Right cardiac atrium (tissue), 5 donors: ENCODE measurements at regions not wholly inside any gene's neighbourhood (a gene's known extent, or its start where the extent isn't known, plus 50 kb on each side); places are given as distances from the start of the nearest gene placed in this dataset.

Experiments used
- ATAC-seq, 2 donors: fragments of 200-7000 bp; cut with Tn5 transposase; one replicate each; pipeline versions ENCODE4 v1.8.0 to v1.9.1; 2020; ENCODE audit warnings: moderate library complexity in 2 of 2, mild to moderate bottlenecking in 1 of 2
- DNase-seq, 3 donors: peaks; one replicate each; pipeline ENCODE4 v3.0.0-alpha.2; 2020
- H3K27ac ChIP-seq: one replicate; pipeline ENCODE4 v1.5.1; 2013; ENCODE audit warnings: mild to moderate bottlenecking, low read length, control low read depth, moderate library complexity
- H3K27me3 ChIP-seq: one replicate; pipeline ENCODE4 v1.6.1; 2013; ENCODE audit not compliant: control insufficient read depth, insufficient read depth
- H3K4me1 ChIP-seq: one replicate; pipeline ENCODE4 v1.6.1; 2013; ENCODE audit warnings: low read length; ENCODE audit not compliant: control insufficient read depth, insufficient read depth
- H3K4me3 ChIP-seq: one replicate; pipeline ENCODE4 v1.5.1; 2013; ENCODE audit warnings: low read length, control low read depth
- H3K9me3 ChIP-seq: one replicate; pipeline ENCODE4 v1.6.1; 2013; ENCODE audit warnings: low read length; ENCODE audit not compliant: control insufficient read depth
- WGBS: extraction: QIAGEN DNeasy Blood & Tissue Kit; methylation state at CpG from one replicate; pipeline ENCODE4 v1.1.7; 2013; 5-methylcytosine and 5-hydroxymethylcytosine counted together
- intact Hi-C, 4 donors: fragments of 100-400 bp; cut with DNase I; formaldehyde crosslinking; loops; one replicate each; pipeline versions ENCODE4 v1.11.0 to v1.14.0; 2022 to 2023
- donor health status: healthy with polysubstance abuse.
- donor health status: DM: no; HTN: yes; CAD: no.
- donor health status: DM: no; HTN: no; CAD: no.
- donor health status: DM: no; HTN: yes; CAD: no; lungs with severe emphysema.
- donor health status: DM: yes; HTN: yes; CAD: no.

DNA sequence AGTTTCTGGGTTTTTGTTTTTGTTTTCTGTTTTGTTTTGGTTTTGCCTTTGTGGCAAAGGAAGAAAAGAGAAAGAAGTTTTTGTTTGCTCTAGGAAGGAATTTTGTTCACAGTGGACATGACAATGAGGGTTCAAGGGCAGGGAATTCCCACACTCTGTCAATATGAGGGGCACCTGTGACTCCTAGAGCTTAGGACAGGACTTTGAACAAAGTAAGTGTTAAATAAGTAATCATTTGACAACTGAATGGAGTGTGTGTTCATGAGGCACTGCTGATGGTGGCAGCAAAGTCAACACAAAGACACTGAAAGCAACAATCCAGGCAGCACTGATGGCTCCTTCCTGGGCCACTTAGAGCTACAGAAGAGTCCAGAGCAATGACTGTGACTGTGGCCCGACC lies 1381.1 kb upstream of the LRRTM3 start:
- no peaks in the 10 kb centered on the region for H3K9me3 ChIP-seq
- H3K4me3 ChIP-seq = no peak overlapping the region
- no peak for DNase-seq
- H3K27ac ChIP-seq = no peak overlapping the region
- no peaks in the 10 kb centered on the region for H3K27me3 ChIP-seq
- intact Hi-C loops = no loop called here
- 80% methylated on average over 1 of the region's 1 CpG for WGBS
- no peak for ATAC-seq
- H3K4me1 ChIP-seq = no peaks in the 10 kb centered on the region

DNA sequence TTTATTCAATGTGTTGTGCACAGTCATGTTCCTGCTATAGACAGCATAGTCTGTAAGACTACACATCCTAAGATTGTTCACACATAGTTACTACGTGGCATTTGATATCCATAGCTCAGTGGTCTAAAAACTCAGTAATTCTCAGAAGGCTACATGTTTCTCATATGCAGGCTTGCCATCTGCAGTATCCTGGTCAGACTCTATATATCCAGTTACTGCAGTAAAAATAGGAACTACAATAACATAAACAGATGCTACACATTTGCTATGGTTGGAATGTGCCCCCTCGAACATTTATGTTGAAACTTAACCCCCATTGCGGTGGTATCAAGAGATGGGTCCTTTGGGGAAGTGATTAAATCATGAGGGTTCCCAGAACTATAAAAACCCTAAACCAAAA lies 1377.8 kb upstream of the LRRTM3 start:
- ATAC-seq (no peak), DNase-seq (no peak)
- Histone ChIP-seq H3K27ac (no peak overlapping the region), H3K27me3 (no peaks in the 10 kb centered on the region), H3K4me3 (no peak overlapping the region), H3K9me3 (no peaks in the 10 kb centered on the region), H3K4me1 (no peaks in the 10 kb centered on the region)
- WGBS = 59% methylated on average over 3 of the region's 3 CpGs
- intact Hi-C loops = no loop called here

DNA sequence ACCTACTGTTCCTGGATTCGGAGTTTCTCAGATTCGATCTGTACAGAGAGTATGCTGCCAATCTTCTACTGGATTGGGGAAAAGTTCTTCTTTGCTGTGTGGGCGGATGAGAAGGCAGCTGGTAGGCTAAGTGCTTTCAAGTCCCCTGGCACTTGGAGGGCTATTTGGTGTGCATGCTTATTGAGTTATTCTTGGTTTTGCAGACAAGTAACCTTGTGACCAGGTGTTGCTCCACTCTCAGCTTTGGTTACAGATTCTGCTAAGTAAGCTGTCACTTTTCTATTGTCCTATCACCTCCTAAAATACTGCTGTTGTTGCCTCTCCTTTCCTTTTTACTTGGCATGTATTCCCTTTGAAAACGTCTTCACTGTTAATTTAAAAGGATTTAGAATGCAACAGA lies 1375.1 kb upstream of the LRRTM3 start:
- no peaks in the 10 kb centered on the region for H3K4me1 ChIP-seq
- WGBS = 68% methylated on average over 4 of the region's 4 CpGs

DNA sequence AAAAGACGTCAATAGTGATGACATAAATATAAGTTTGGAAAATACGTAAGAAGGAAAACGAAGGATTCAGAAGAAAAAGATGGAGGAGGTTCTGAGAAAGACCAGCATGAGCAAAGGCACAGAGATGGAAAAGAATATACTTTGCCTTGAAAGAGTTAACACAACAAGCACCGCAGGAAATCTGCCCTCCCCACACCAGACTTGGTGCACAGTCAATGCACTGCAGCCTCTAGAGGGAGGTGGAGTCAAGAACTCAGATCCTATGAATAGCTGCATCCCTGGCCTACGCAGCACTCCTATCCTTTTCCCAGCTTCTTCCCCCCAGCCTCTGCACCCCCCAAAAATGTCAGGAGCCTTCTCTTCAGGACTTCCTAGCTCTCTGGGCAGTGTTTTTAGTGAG lies 1370.6 kb upstream of the LRRTM3 start:
- H3K9me3 ChIP-seq = no peaks in the 10 kb centered on the region
- DNase-seq = no peak
- ATAC-seq = no peak
- H3K4me1 ChIP-seq = no peaks in the 10 kb centered on the region
- H3K27me3 ChIP-seq = no peaks in the 10 kb centered on the region
- WGBS = 72% methylated on average over 5 of the region's 5 CpGs
- no peak overlapping the region for H3K4me3 ChIP-seq
- no peak overlapping the region for H3K27ac ChIP-seq
- intact Hi-C loops = no loop called here

More for the DNA sequence above, 1375.1 kb upstream of the LRRTM3 start:
- ATAC-seq (no peak), DNase-seq (no peak)
- Histone ChIP-seq H3K27ac (no peak overlapping the region), H3K4me3 (no peak overlapping the region), H3K27me3 (no peaks in the 10 kb centered on the region), H3K9me3 (no peaks in the 10 kb centered on the region)
- intact Hi-C loops = no loop called here

DNA sequence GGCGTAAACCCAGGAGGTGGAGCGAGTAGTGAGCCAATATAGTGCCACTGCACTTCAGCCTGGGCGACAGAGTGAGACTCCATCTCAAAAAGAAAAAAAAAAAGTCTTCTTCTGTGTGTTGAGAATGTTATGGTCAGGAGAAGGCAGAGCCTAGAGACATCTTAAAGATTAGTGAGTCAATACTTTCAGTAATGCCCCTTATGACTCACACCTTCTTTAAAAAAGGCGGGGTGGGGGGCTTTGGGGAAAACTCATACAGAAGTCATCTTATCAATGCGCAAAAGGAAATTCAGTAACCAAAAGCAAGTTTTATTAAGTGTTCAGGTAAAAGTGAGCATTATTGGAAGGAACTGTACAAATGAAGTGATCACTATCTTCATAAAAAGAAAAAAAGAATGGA lies 1369.8 kb upstream of the LRRTM3 start:
- Histone ChIP-seq H3K4me3 (no peak overlapping the region), H3K9me3 (no peaks in the 10 kb centered on the region), H3K27ac (no peak overlapping the region), H3K4me1 (no peaks in the 10 kb centered on the region), H3K27me3 (no peaks in the 10 kb centered on the region)
- DNase-seq (no peak), ATAC-seq (no peak)
- WGBS = 97% methylated on average over 5 of the region's 5 CpGs
- intact Hi-C loops = no loop called here

DNA sequence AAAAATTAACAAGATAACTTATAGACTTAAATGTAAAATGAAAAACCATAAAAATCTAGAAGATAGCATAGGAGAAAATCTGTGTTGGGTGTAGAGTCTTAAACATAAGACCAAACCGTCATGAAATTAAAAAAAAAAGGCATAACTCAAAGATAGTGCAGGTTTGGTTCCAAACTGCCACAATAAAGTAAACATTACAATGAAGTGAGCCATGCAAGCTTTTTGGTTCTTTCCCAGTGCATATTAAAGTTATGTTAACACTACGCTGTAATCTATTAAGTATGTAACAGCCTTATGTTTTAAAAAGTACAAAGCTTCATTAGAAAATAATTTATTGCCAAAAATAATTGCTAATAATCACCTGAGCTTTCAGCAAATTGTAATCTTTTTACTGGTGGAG lies 1366.5 kb upstream of the LRRTM3 start:
- Histone ChIP-seq H3K27me3 (no peaks in the 10 kb centered on the region), H3K4me3 (no peak overlapping the region), H3K9me3 (no peaks in the 10 kb centered on the region), H3K27ac (no peak overlapping the region), H3K4me1 (no peaks in the 10 kb centered on the region)
- DNase-seq = no peak
- intact Hi-C loops = no loop called here
- no peak for ATAC-seq
- WGBS = 68% methylated on average over 2 of the region's 2 CpGs

DNA sequence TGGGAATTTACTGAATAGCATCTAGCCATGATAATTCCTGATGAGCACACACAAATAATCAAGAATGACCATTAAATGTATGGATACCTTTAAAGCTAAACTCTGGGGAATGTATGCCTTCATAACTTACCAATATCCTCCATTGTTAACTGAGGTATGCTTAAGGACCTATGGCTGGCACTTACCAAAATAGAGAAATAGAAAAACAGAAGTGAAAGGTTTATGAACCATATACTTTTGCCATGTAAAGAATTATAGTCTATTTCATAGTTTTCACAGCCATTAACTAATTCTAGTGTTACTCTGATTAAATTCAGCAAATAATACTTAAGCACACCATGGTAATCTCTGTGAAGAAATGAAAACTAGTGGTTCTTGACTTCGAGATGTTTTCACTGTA lies 1360.6 kb upstream of the LRRTM3 start:
- no peak overlapping the region for H3K4me3 ChIP-seq

DNA sequence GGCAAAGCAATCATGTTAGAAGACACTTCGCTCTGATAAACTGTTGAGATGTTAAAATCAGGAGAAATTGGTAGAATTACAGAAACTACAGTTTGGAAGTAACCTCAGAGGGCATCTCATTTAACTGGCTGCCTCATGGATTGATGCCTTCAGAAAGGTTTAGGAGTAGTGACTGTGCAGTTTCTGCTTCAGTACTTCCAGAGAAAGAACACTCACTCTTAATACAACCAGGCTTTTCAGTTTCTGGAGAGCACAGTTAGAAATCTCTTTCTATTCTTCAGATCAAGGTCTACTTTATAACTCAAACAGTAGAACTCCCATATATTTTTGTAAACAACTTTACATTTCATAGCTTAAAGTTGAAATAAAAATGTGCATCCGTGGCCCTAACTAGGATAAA lies 1358.9 kb upstream of the LRRTM3 start:
- ATAC-seq (no peak), DNase-seq (no peak)
- Histone ChIP-seq H3K27me3 (no peaks in the 10 kb centered on the region), H3K4me3 (no peak overlapping the region), H3K9me3 (no peaks in the 10 kb centered on the region), H3K4me1 (no peaks in the 10 kb centered on the region), H3K27ac (no peak overlapping the region)
- intact Hi-C loops = no loop called here
- WGBS = 74% methylated on average over 2 of the region's 2 CpGs

More for the DNA sequence above, 1360.6 kb upstream of the LRRTM3 start:
- intact Hi-C loops = no loop called here
- ATAC-seq = no peak
- Histone ChIP-seq H3K27me3 (no peaks in the 10 kb centered on the region), H3K27ac (no peak overlapping the region), H3K4me1 (no peaks in the 10 kb centered on the region), H3K9me3 (no peaks in the 10 kb centered on the region)
- DNase-seq = no peak
- 92% methylated on average over 1 of the region's 1 CpG for WGBS

DNA sequence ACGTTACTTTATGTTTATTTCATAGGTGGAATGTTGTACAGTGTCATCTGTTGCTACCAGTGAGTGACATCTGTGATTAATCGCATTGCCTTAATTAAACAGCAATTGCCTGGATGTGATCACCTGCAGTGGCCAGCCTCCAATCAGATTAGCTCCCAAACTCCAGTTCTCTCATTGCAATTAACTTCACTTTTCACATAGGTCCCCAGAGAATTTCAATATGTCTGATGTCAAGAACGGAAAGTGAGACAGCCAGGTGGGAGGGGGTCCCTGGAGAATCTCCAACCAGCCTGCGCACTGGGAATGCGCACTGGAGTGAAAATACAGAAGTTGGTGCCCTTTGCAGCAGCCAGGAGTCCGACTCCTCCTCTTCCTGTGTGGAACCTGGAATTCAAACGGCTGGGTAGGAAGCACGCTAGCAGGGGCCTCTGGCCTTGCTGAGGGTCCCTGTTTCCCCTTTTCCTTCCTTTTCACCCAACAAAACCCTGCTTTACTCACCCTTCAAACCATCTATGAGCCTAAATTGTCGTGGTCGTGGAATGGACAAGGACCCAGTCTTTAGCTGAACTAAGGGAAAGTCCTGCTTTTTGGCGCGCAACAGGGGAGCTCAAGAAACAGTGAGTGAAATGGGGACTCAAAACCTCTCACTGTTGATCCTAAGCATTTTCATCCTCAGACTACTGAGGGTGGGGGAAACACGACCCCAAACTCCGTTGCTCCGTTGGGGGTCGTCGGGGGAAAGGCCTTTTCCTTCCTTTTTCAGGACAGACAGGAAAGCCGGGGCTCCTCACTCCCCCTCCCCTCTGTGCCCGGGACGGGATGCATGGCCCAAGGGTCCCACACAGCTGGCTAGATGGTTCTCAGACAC lies 1355.5 kb upstream of the LRRTM3 start:
- H3K9me3 ChIP-seq = no peaks in the 10 kb centered on the region
- intact Hi-C loops = no loop called here
- peak overlapping the region; percentile 52 for H3K4me3 ChIP-seq
- no peaks in the 10 kb centered on the region for H3K4me1 ChIP-seq
- peak in 2 of 3 donors; percentile 57 to 58 for DNase-seq
- peak; percentile 82 to 87 for ATAC-seq
- WGBS = 6% methylated on average over 20 of the region's 20 CpGs
- H3K27me3 ChIP-seq = no peaks in the 10 kb centered on the region
- no peak overlapping the region for H3K27ac ChIP-seq

DNA sequence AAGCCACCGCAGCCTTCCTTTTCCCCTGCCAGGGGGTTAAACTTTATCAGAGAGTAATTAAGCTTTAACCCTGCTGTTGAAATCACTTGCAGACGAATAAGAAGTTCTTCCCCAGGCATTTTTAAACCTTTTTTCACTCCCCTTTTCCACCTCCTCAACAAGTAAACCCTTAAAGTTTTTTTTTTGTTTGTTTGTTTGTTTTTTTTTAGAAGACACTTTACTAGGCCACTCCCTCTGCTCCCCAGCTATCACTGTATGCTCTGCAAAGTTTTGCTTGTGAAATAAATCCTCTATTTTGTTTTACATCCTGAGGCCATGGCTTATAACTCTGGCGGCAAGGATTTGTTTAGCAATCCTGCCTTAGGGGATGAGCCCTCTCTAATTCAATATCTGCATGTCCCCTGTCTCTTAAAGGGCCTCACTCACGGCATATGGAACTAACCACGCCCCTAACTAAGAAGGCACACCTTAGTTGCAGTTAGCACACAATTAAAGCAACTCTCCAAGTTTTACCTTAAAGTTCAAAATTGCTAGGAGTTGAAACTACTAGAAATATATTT lies 1354.7 kb upstream of the LRRTM3 start:
- Histone ChIP-seq H3K4me3 (peak overlapping the region; percentile 52), H3K9me3 (no peaks in the 10 kb centered on the region), H3K27me3 (no peaks in the 10 kb centered on the region), H3K27ac (no peak overlapping the region), H3K4me1 (no peaks in the 10 kb centered on the region)
- WGBS = 12% methylated on average over 5 of the region's 5 CpGs
- DNase-seq (no peak), ATAC-seq (peak in 1 of 2 donors; percentile 16)
- intact Hi-C loops = no loop called here

DNA sequence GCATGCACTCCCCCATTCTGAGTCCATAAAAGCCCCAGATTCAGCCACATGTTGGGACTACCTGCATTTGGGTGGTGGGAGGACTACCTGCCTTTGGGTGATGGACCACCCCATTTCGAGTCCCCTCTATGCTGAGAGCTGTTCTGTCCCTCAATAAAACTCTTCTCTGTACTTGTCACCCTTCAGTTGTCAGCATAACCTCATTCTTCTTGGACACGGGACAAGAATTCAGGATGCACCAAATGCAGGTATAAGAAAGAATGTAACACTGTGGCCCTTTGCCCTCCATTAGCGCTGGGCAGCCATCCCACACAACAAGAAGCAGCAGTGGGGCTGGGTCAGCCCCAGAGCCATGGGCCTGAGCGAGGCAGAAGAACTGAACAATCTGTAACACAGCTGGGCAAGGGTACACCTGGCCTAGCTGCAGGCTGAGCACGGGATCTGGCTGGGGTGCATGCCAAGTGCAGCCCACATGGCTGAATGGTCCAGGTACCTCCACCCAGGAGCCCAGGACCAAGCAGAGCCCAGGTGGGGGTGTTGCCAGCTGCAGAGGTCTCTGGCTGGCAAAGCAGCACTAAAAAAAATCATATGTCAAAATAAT lies 1344.3 kb upstream of the LRRTM3 start:
- no peak for ATAC-seq
- WGBS = 91% methylated on average over 5 of the region's 5 CpGs
- peaks cover 6% of the 10 kb centered on the region for H3K9me3 ChIP-seq
- no peak overlapping the region for H3K27ac ChIP-seq
- intact Hi-C loops = no loop called here
- DNase-seq = no peak
- no peaks in the 10 kb centered on the region for H3K27me3 ChIP-seq
- no peaks in the 10 kb centered on the region for H3K4me1 ChIP-seq
- no peak overlapping the region for H3K4me3 ChIP-seq
